Embryonic facial prominence (tissue), 1 donor: ENCODE measurements at regions not wholly inside any gene's neighbourhood (a gene's known extent, or its start where the extent isn't known, plus 50 kb on each side); places are given as distances from the start of the nearest gene placed in this dataset.
"Not testable (repeated sequence)": the region's sequence is repeated elsewhere in the genome, so short reads cannot be mapped to it uniquely, and the experiment has no call there.

Experiments
- DNase-seq: peaks from one replicate; pipeline ENCODE4 v3.0.0-alpha.2; 2016; ENCODE audit errors: extremely low spot score

GRCh38 chr4:120200573-120201110 lies 134.0 kb upstream of the MAD2L1 start:
- not testable (repeated sequence) for DNase-seq

- DNase-seq, result no peak
Measured at GRCh38 chr4:120198411-120198810, 131.8 kb upstream of the MAD2L1 start.

GRCh38 chr4:120177603-120178002 lies 111.0 kb upstream of the MAD2L1 start:
- DNase-seq, result no peak

GRCh38 chr4:120175272-120175671 lies 108.6 kb upstream of the MAD2L1 start:
- DNase-seq, result no peak

- no peak for DNase-seq
Measured at GRCh38 chr4:120163895-120164294, 97.2 kb upstream of the MAD2L1 start.

- DNase-seq, result no peak
Measured at GRCh38 chr4:120158841-120159463, 92.3 kb upstream of the MAD2L1 start.

- no peak for DNase-seq
Measured at GRCh38 chr4:120158046-120158445, 91.4 kb upstream of the MAD2L1 start.

- DNase-seq, result peak; percentile 64
Measured at GRCh38 chr4:120156120-120156718, 89.6 kb upstream of the MAD2L1 start.

GRCh38 chr4:120155287-120155686 lies 88.6 kb upstream of the MAD2L1 start:
- no peak for DNase-seq

- DNase-seq, result no peak
Measured at GRCh38 chr4:120144634-120145033, 78.0 kb upstream of the MAD2L1 start.

GRCh38 chr4:120144041-120144440 lies 77.4 kb upstream of the MAD2L1 start:
- no peak for DNase-seq

- DNase-seq, result no peak
Measured at GRCh38 chr4:120139392-120139791, 72.7 kb upstream of the MAD2L1 start.

- DNase-seq, result no peak
Measured at GRCh38 chr4:120132935-120133334, 66.3 kb upstream of the MAD2L1 start.

- no peak for DNase-seq
Measured at GRCh38 chr4:120130786-120131185, 64.1 kb upstream of the MAD2L1 start.
